HCT116 (cell line): ENCODE measurements at regions not wholly inside any gene's neighbourhood (a gene's known extent, or its start where the extent isn't known, plus 50 kb on each side); places are given as distances from the start of the nearest gene placed in this dataset.

Source experiments
- ATAC-seq: fragments of 200-7000 bp; cut with Tn5 transposase; 2 replicates; pipeline ENCODE4 v1.9.1; 2020; ENCODE audit warnings: mild to moderate bottlenecking, moderate library complexity
- BruUV-seq: library from RNA; stranded (reverse); fragments of 400-500 nt; replicated peaks from 2 replicates; lab custom pipeline; 2021; lab: Mats Ljungman, UMichigan
- CTCF ChIA-PET: fragments of 300-600 bp; sonication (Branson Sonifier 250); formaldehyde crosslinking; loops from one replicate; lab custom pipeline; 2021; ENCODE audit warnings: antibody characterized with exemption; lab: Charles Lee
- POLR2A ChIA-PET: fragments of 300-600, 350-600 bp; sonication (Branson Sonifier 250); formaldehyde crosslinking; loops from one replicate; lab custom pipeline; 2021; ENCODE audit warnings: antibody characterized with exemption; lab: Charles Lee
- RAD21 ChIA-PET, 2 experiments: fragments of 300-600 bp; sonication (Branson Sonifier 250); formaldehyde crosslinking; loops; one replicate each; lab custom pipeline; 2023; ENCODE audit warnings: low total read pairs in 2 of 2; ENCODE audit not compliant: uncharacterized antibody in 2 of 2, unreplicated experiment in 2 of 2, low non-redundant PET in 1 of 2; lab: Charles Lee
- DNase-seq: peaks from one replicate; pipeline ENCODE4 v3.0.0-alpha.2; 2010; ENCODE audit warnings: low read depth, low spot score
- H2AFZ ChIP-seq: fragments of 200-600 bp; shearing (Covaris generic), sonication (generic); 2 replicates; pipeline ENCODE4 v1.6.1; 2017; ENCODE audit warnings: low read depth, mixed run types, mixed read lengths, antibody characterized with exemption, low read length; ENCODE audit not compliant: poor library complexity, severe bottlenecking
- H3K27ac ChIP-seq: 2 replicates; pipeline ENCODE4 v1.5.1; 2012; ENCODE audit warnings: low read depth, low read length
- H3K27me3 ChIP-seq: fragments of 200-600 bp; sonication (generic); 2 replicates; pipeline ENCODE4 v1.6.1; 2016; ENCODE audit warnings: mixed run types, low read length, mixed read lengths; ENCODE audit not compliant: insufficient read depth
- H3K36me3 ChIP-seq, 2 experiments: fragments of 200-500 bp in 1 of 2; fragments of 200-600 bp in 1 of 2; sonication (Bioruptor generic) in 1 of 2; sonication (generic) in 1 of 2; 2 replicates each; pipeline versions ENCODE4 v1.5.1 to v1.6.1; 2014 to 2016; ENCODE audit warnings: low read length in 2 of 2, inconsistent platforms in 1 of 2, mixed read lengths in 1 of 2, mixed run types in 1 of 2; ENCODE audit not compliant: insufficient read depth in 2 of 2, control insufficient read depth in 1 of 2
- H3K4me1 ChIP-seq, 2 experiments: fragments of 200-600 bp in 1 of 2; sonication (generic) in 1 of 2; 2 replicates each; pipeline versions ENCODE4 v1.5.1 to v1.6.1; 2012 to 2017; ENCODE audit warnings: low read length in 2 of 2, inconsistent platforms in 1 of 2, mild to moderate bottlenecking in 1 of 2, mixed read lengths in 1 of 2, mixed run types in 1 of 2, moderate library complexity in 1 of 2; ENCODE audit not compliant: insufficient read depth in 2 of 2, control insufficient read depth in 1 of 2
- H3K4me2 ChIP-seq: fragments of 200-600 bp; sonication (generic); 2 replicates; pipeline ENCODE4 v1.6.1; 2017; ENCODE audit warnings: mixed run types, low read length, mixed read lengths
- H3K4me3 ChIP-seq, 2 experiments: fragments of 200-600 bp in 1 of 2; sonication (generic) in 1 of 2; replicated peaks in 1 of 2; 2 replicates each; pipeline ENCODE4 v1.5.1; 2011 to 2016; ENCODE audit warnings: low read length in 2 of 2, control low read depth in 1 of 2, low read depth in 1 of 2, mild to moderate bottlenecking in 1 of 2, mixed read lengths in 1 of 2, mixed run types in 1 of 2
- H3K79me2 ChIP-seq: fragments of 200-600 bp; sonication (generic); 2 replicates; pipeline ENCODE4 v1.6.1; 2017; ENCODE audit warnings: mild to moderate bottlenecking, mixed run types, low read length, moderate library complexity, mixed read lengths; ENCODE audit not compliant: insufficient read depth
- H3K9ac ChIP-seq: fragments of 200-600 bp; sonication (generic); 2 replicates; pipeline ENCODE4 v1.6.1; 2016; ENCODE audit warnings: low read length, mixed read lengths
- H3K9me2 ChIP-seq: fragments of 200-600 bp; sonication (generic), shearing (Covaris generic); 2 replicates; pipeline ENCODE4 v1.6.1; 2017; ENCODE audit warnings: mixed run types, mild to moderate bottlenecking, moderate library complexity; ENCODE audit not compliant: insufficient read depth
- H3K9me3 ChIP-seq, 2 experiments: fragments of 200-500 bp in 1 of 2; fragments of 200-600 bp in 1 of 2; sonication (Bioruptor generic) in 1 of 2; sonication (generic) in 1 of 2; 2 replicates each; pipeline ENCODE4 v1.6.1; 2014 to 2017; ENCODE audit warnings: low read length in 2 of 2, mixed read lengths in 2 of 2, inconsistent platforms in 1 of 2, low read depth in 1 of 2, mild to moderate bottlenecking in 1 of 2, mixed run types in 1 of 2, moderate library complexity in 1 of 2; ENCODE audit not compliant: control insufficient read depth in 1 of 2, insufficient read depth in 1 of 2
- H4K20me1 ChIP-seq: fragments of 200-600 bp; sonication (generic), shearing (Covaris generic); 2 replicates; pipeline ENCODE4 v1.6.1; 2017; ENCODE audit warnings: mixed run types, mild to moderate bottlenecking, moderate library complexity; ENCODE audit not compliant: insufficient read depth
- CEBPB ChIP-seq: IDR thresholded peaks from 2 replicates; pipeline ENCODE4 v1.6.1; 2012; ENCODE audit warnings: low read depth
- CTCF ChIP-seq, 3 experiments: fragments of 200-600 bp in 1 of 3; sonication (generic) in 1 of 3; IDR thresholded peaks in 2 of 3; conservative IDR thresholded peaks in 1 of 3; 2 replicates each; pipeline ENCODE4 v1.5.1; 2012 to 2017; ENCODE audit warnings: low read depth in 2 of 3, low read length in 2 of 3, antibody characterized with exemption in 1 of 3, borderline replicate concordance in 1 of 3, control low read depth in 1 of 3, mild to moderate bottlenecking in 1 of 3, mixed read lengths in 1 of 3, mixed run types in 1 of 3, moderate library complexity in 1 of 3; ENCODE audit not compliant: insufficient read depth in 1 of 3
- EGR1 ChIP-seq: IDR thresholded peaks from 2 replicates; pipeline ENCODE4 v1.6.1; 2012; ENCODE audit warnings: low read depth
- ELF1 ChIP-seq: IDR thresholded peaks from 2 replicates; pipeline ENCODE4 v1.6.1; 2012; ENCODE audit warnings: low read depth, borderline replicate concordance
- EZH2 ChIP-seq: fragments of 200-600 bp; sonication (generic); IDR thresholded peaks from 2 replicates; pipeline ENCODE4 v1.6.1; 2017; ENCODE audit warnings: antibody characterized with exemption, mixed run types
- FOSL1 ChIP-seq: IDR thresholded peaks from 2 replicates; pipeline ENCODE4 v1.6.1; 2012; ENCODE audit warnings: low read depth
- JUND ChIP-seq: IDR thresholded peaks from 2 replicates; pipeline ENCODE4 v1.6.1; 2012
- MAX ChIP-seq: IDR thresholded peaks from 2 replicates; pipeline ENCODE4 v1.6.1; 2012
- POLR2AphosphoS5 ChIP-seq: IDR thresholded peaks from 2 replicates; pipeline ENCODE4 v1.6.1; 2011; ENCODE audit warnings: mild to moderate bottlenecking, low read depth, low read length, moderate library complexity
- RAD21 ChIP-seq: IDR thresholded peaks from 2 replicates; pipeline ENCODE4 v1.6.1; 2012; ENCODE audit warnings: low read depth, mild to moderate bottlenecking
- REST ChIP-seq: IDR thresholded peaks from 2 replicates; pipeline ENCODE4 v1.6.1; 2012; ENCODE audit warnings: low read depth
- SP1 ChIP-seq: IDR thresholded peaks from 2 replicates; pipeline ENCODE4 v1.6.1; 2012; ENCODE audit warnings: low read depth
- YY1 ChIP-seq: IDR thresholded peaks from 2 replicates; pipeline ENCODE4 v1.6.1; 2011; ENCODE audit warnings: low read length, low read depth, moderate library complexity, mild to moderate bottlenecking; ENCODE audit not compliant: insufficient replicate concordance; ENCODE audit errors: extremely low read depth
- ZNF274 ChIP-seq: fragments of 200-500 bp; sonication (Bioruptor generic); IDR thresholded peaks from 2 replicates; pipeline ENCODE4 v1.6.1; 2014; ENCODE audit warnings: mild to moderate bottlenecking, low read depth, low read length, inconsistent platforms
- intact Hi-C: fragments of 100-400 bp; cut with micrococcal nuclease; formaldehyde crosslinking; loops from 2 replicates; pipeline ENCODE4 v1.10.0; 2022
- TF ChIP-seq, protein P1 (sequence below): IDR thresholded peaks from 2 replicates; pipeline ENCODE4 v1.6.1; 2012
- TF ChIP-seq, protein P2 (sequence below): IDR thresholded peaks from 2 replicates; pipeline ENCODE4 v1.6.1; 2011; ENCODE audit warnings: mild to moderate bottlenecking, low read length, moderate library complexity; ENCODE audit not compliant: insufficient replicate concordance; ENCODE audit errors: extremely low read depth

DNA sequence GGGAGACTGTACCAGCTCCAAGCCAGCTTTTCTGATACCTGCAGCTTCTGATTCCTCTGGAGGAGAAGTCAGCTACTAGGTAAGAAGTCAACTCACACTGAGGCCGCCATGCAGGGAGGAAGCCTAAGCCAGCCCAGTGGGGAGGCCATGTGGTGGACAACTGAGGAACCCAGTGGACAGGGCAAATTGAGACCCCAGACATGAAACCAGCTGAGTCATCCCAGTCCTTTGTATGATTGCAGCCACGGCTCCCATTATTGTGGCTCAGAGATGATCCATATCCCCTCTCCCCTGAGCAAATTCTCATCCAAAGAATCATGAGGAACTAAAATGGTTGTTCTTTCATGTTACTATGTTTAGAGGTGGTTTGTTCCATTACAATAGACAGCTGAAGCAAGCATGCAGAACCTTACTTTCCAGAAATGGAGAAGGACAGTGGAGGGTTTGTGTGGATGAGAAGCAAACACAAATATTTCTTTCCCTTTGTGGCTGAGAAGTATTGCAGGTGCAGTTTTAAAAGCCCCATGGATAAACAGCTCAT, 1147.3 kb upstream of the TMEM132C start:
- H3K4me1 ChIP-seq = peaks cover 12 to 16% of the 10 kb centered on the region in 2 experiments
- DNase-seq (no peak), ATAC-seq (no peak)
- H3K36me3 ChIP-seq = peaks cover 0 to 4% of the 10 kb centered on the region in 2 experiments; a peak in 2 of 4 replicates
- no peaks in the 10 kb centered on the region for H3K79me2 ChIP-seq
- H4K20me1 ChIP-seq = no peaks in the 10 kb centered on the region
- H2AFZ ChIP-seq = no peak overlapping the region
- H3K27me3 ChIP-seq = no peaks in the 10 kb centered on the region
- no TSS peak for BruUV-seq
- H3K27ac ChIP-seq = no peak overlapping the region
- H3K9ac ChIP-seq = no peak overlapping the region
- no peaks in the 10 kb centered on the region for H3K9me3 ChIP-seq
- intact Hi-C loops = no loop called here
- POLR2A ChIA-PET = no interaction called here
- no peaks in the 10 kb centered on the region for H3K9me2 ChIP-seq
- RAD21 ChIA-PET = no interaction called here
- no peak overlapping the region for H3K4me2 ChIP-seq
- CTCF ChIA-PET = interaction anchor here (3.0 kb wide), 1 partner anchor 11 kb away, joined by 13 read pairs; no protein-coding TSS in a partner anchor
- TF ChIP-seq, protein P1, sequence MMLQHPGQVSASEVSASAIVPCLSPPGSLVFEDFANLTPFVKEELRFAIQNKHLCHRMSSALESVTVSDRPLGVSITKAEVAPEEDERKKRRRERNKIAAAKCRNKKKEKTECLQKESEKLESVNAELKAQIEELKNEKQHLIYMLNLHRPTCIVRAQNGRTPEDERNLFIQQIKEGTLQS = no peak
- TF ChIP-seq RAD21 (no peak), FOSL1 (no peak), CTCF (IDR thresholded peaks at IDR 0.05 in 2 of 3, conservative IDR thresholded peaks at IDR 0.05 in 1 of 3; ENCODE audit: borderline replicate concordance in 1 of 3, insufficient read depth in 1 of 3, low read depth in 2 of 3, low read length in 2 of 3) (no peak), JUND (no peak), SP1 (no peak), MAX (no peak), EZH2 (no peak), REST (no peak), ZNF274 (no peak), ELF1 (no peak), CEBPB (no peak), YY1 (no peak), EGR1 (no peak), POLR2AphosphoS5 (no peak)
- TF ChIP-seq, protein P2, sequence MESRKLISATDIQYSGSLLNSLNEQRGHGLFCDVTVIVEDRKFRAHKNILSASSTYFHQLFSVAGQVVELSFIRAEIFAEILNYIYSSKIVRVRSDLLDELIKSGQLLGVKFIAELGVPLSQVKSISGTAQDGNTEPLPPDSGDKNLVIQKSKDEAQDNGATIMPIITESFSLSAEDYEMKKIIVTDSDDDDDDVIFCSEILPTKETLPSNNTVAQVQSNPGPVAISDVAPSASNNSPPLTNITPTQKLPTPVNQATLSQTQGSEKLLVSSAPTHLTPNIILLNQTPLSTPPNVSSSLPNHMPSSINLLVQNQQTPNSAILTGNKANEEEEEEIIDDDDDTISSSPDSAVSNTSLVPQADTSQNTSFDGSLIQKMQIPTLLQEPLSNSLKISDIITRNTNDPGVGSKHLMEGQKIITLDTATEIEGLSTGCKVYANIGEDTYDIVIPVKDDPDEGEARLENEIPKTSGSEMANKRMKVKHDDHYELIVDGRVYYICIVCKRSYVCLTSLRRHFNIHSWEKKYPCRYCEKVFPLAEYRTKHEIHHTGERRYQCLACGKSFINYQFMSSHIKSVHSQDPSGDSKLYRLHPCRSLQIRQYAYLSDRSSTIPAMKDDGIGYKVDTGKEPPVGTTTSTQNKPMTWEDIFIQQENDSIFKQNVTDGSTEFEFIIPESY = no peak
- no peak overlapping the region for H3K4me3 ChIP-seq
